ENCODE measurements at regions not wholly inside any gene's neighbourhood (a gene's known extent, or its start where the extent isn't known, plus 50 kb on each side); places are given as distances from the start of the nearest gene placed in this dataset.

- TF ChIP-seq ZNF274 (IDR thresholded peaks at IDR 0.05; ENCODE audit: low read depth, low read length) (no peak), YY1 (IDR thresholded peaks at IDR 0.05; ENCODE audit: insufficient read depth, insufficient read length) (no peak)
These were observed 1428.0 kb upstream of the TENM4 start for GRCh38 chr11:80868831-80869230.
